H9 (cell line): ENCODE measurements at regions not wholly inside any gene's neighbourhood (a gene's known extent, or its start where the extent isn't known, plus 50 kb on each side); places are given as distances from the start of the nearest gene placed in this dataset.

Experiments used
- DNase-seq: peaks from one replicate; pipeline ENCODE4 v3.0.0-alpha.2; 2017
- H2AFZ ChIP-seq: one replicate; pipeline ENCODE4 v1.6.1; 2013; ENCODE audit warnings: mild to moderate bottlenecking, low read length, control low read depth, moderate library complexity
- H2AK5ac ChIP-seq: 2 replicates; pipeline ENCODE4 v1.6.1; 2013; ENCODE audit warnings: low read length, control low read depth, mixed read lengths; ENCODE audit not compliant: insufficient read length
- H2BK120ac ChIP-seq: one replicate; pipeline ENCODE4 v1.6.1; 2013; ENCODE audit warnings: low read depth, mild to moderate bottlenecking, low read length, control low read depth, inconsistent platforms; ENCODE audit not compliant: poor library complexity, severe bottlenecking
- H2BK12ac ChIP-seq: 2 replicates; pipeline ENCODE4 v1.6.1; 2013; ENCODE audit warnings: low read length, control low read depth, mixed read lengths, low read depth; ENCODE audit not compliant: insufficient read length
- H2BK15ac ChIP-seq: 2 replicates; pipeline ENCODE4 v1.6.1; 2013; ENCODE audit warnings: low read depth, low read length, control low read depth
- H2BK20ac ChIP-seq: one replicate; pipeline ENCODE4 v1.6.1; 2013; ENCODE audit warnings: low read depth, mild to moderate bottlenecking, low read length, control low read depth, inconsistent platforms; ENCODE audit not compliant: poor library complexity, severe bottlenecking
- H2BK5ac ChIP-seq: 2 replicates; pipeline ENCODE4 v1.6.1; 2013; ENCODE audit warnings: low read length, control low read depth, mixed read lengths; ENCODE audit not compliant: insufficient read length
- H3K14ac ChIP-seq: 2 replicates; pipeline ENCODE4 v1.6.1; 2013; ENCODE audit warnings: low read length, control low read depth; ENCODE audit not compliant: insufficient read depth
- H3K18ac ChIP-seq: 2 replicates; pipeline ENCODE4 v1.6.1; 2013; ENCODE audit warnings: low read depth, mild to moderate bottlenecking, mixed read lengths, low read length, control low read depth; ENCODE audit not compliant: insufficient read length
- H3K23ac ChIP-seq: 2 replicates; pipeline ENCODE4 v1.6.1; 2013; ENCODE audit warnings: low read length, control low read depth, mixed read lengths, low read depth; ENCODE audit not compliant: insufficient read length
- H3K23me2 ChIP-seq: 2 replicates; pipeline ENCODE4 v1.6.1; 2013; ENCODE audit warnings: low read depth, mild to moderate bottlenecking, mixed read lengths, low read length, control low read depth; ENCODE audit not compliant: insufficient read length, poor library complexity, severe bottlenecking
- H3K27ac ChIP-seq: 2 replicates; pipeline ENCODE4 v1.5.1; 2013; ENCODE audit warnings: low read length, control low read depth, mixed read lengths, low read depth; ENCODE audit not compliant: insufficient read length
- H3K27me3 ChIP-seq: 2 replicates; pipeline ENCODE4 v1.6.1; 2013; ENCODE audit warnings: low read length, control low read depth, inconsistent platforms; ENCODE audit not compliant: insufficient read depth
- H3K4ac ChIP-seq: 2 replicates; pipeline ENCODE4 v1.6.1; 2013; ENCODE audit warnings: low read depth, mild to moderate bottlenecking, control low read depth, inconsistent platforms, low read length, moderate library complexity
- H3K4me1 ChIP-seq: 2 replicates; pipeline ENCODE4 v1.6.1; 2013; ENCODE audit warnings: low read length, control low read depth, inconsistent platforms; ENCODE audit not compliant: insufficient read depth
- H3K4me2 ChIP-seq: 2 replicates; pipeline ENCODE4 v1.6.1; 2013; ENCODE audit warnings: low read length, control low read depth, mixed read lengths; ENCODE audit not compliant: insufficient read length, insufficient read depth
- H3K56ac ChIP-seq: 2 replicates; pipeline ENCODE4 v1.6.1; 2013; ENCODE audit warnings: low read depth, mild to moderate bottlenecking, mixed read lengths, low read length, control low read depth; ENCODE audit not compliant: insufficient read length
- H3K79me1 ChIP-seq: 2 replicates; pipeline ENCODE4 v1.6.1; 2013; ENCODE audit warnings: low read depth, mild to moderate bottlenecking, moderate library complexity, low read length, control low read depth, inconsistent platforms; ENCODE audit not compliant: insufficient read depth, poor library complexity, severe bottlenecking
- H3K79me2 ChIP-seq: 2 replicates; pipeline ENCODE4 v1.6.1; 2013; ENCODE audit warnings: low read length, control low read depth, inconsistent platforms; ENCODE audit not compliant: insufficient read depth
- H3K9ac ChIP-seq: 2 replicates; pipeline ENCODE4 v1.6.1; 2013; ENCODE audit warnings: low read length, control low read depth, mixed read lengths; ENCODE audit not compliant: insufficient read length; ENCODE audit errors: extremely low read depth
- H3K9me3 ChIP-seq: one replicate; pipeline ENCODE4 v1.6.1; 2013; ENCODE audit warnings: low read depth, low read length, inconsistent platforms; ENCODE audit not compliant: control insufficient read depth
- H3T11ph ChIP-seq: one replicate; pipeline ENCODE4 v1.6.1; 2013; ENCODE audit warnings: mild to moderate bottlenecking, low read length, control low read depth, inconsistent platforms
- H4K20me1 ChIP-seq: one replicate; pipeline ENCODE4 v1.6.1; 2013; ENCODE audit not compliant: control insufficient read depth, insufficient read length, insufficient read depth
- H4K5ac ChIP-seq: 2 replicates; pipeline ENCODE4 v1.6.1; 2013; ENCODE audit warnings: low read depth, mild to moderate bottlenecking, mixed read lengths, low read length, control low read depth; ENCODE audit not compliant: insufficient read length
- H4K8ac ChIP-seq: replicated peaks from 2 replicates; pipeline ENCODE4 v1.6.1; 2013; ENCODE audit warnings: low read length, control low read depth, mixed read lengths, low read depth; ENCODE audit not compliant: insufficient read length
- H4K91ac ChIP-seq: 2 replicates; pipeline ENCODE4 v1.6.1; 2013; ENCODE audit warnings: low read depth, mild to moderate bottlenecking, moderate library complexity, mixed read lengths, low read length, control low read depth; ENCODE audit not compliant: insufficient read length
- H3K27ac Mint-ChIP-seq, 3 experiments: 2 replicates in 2 of 3; 3 replicates in 1 of 3; pipeline ENCODE4 v1.8.0; 2020 to 2021; ENCODE audit warnings: mixed read lengths in 3 of 3, mild to moderate bottlenecking in 1 of 3, moderate library complexity in 1 of 3
- H3K27me3 Mint-ChIP-seq: 2 replicates; pipeline ENCODE4 v1.8.0; 2021; ENCODE audit warnings: low read depth, mild to moderate bottlenecking, moderate library complexity, mixed read lengths
- H3K36me3 Mint-ChIP-seq, 3 experiments: 2 replicates in 2 of 3; 3 replicates in 1 of 3; pipeline ENCODE4 v1.8.0; 2020 to 2021; ENCODE audit warnings: low read depth in 3 of 3, mixed read lengths in 3 of 3; ENCODE audit not compliant: insufficient read depth in 1 of 3
- H3K4me1 Mint-ChIP-seq, 2 experiments: 2 replicates each; pipeline ENCODE4 v1.8.0; 2020; ENCODE audit warnings: mixed read lengths in 2 of 2
- H3K4me3 Mint-ChIP-seq, 2 experiments: 2 replicates in 1 of 2; 3 replicates in 1 of 2; pipeline ENCODE4 v1.8.0; 2020 to 2021; ENCODE audit warnings: mild to moderate bottlenecking in 2 of 2, mixed read lengths in 2 of 2, moderate library complexity in 1 of 2
- H3K9me3 Mint-ChIP-seq, 2 experiments: 2 replicates in 1 of 2; 3 replicates in 1 of 2; pipeline ENCODE4 v1.8.0; 2020; ENCODE audit warnings: mild to moderate bottlenecking in 2 of 2, mixed read lengths in 2 of 2, moderate library complexity in 1 of 2
- CTCF ChIP-seq: fragments of 200-600 bp; sonication (generic); conservative IDR thresholded peaks from 3 replicates; pipeline ENCODE4 v1.8.0; 2021; ENCODE audit warnings: antibody characterized with exemption, mild to moderate bottlenecking
- WGBS: extraction: QIAGEN DNeasy Blood & Tissue Kit; methylation state at CpG from one replicate; pipeline ENCODE4 v1.1.7; 2013; ENCODE audit warnings: missing lambda C conversion rate, low lambda C conversion rate, mixed read lengths; ENCODE audit not compliant: insufficient read length; ENCODE audit errors: extremely low coverage; 5-methylcytosine and 5-hydroxymethylcytosine counted together

- H3K9me3 ChIP-seq = no peaks in the 10 kb centered on the region
- Mint-ChIP-seq H3K9me3 (no peaks in the 10 kb centered on the region), H3K4me1 (peaks cover 8 to 11% of the 10 kb centered on the region in 2 experiments), H3K36me3 (no peaks in the 10 kb centered on the region), H3K27me3 (no peaks in the 10 kb centered on the region), H3K4me3 (no peak overlapping the region), H3K27ac (no peak overlapping the region)
- peak overlapping the region; percentile 48 for H2AFZ ChIP-seq
- H2BK12ac ChIP-seq = no peak overlapping the region
- no peaks in the 10 kb centered on the region; the same call in 1 of the 2 replicates for H3K4me1 ChIP-seq
- H3K56ac ChIP-seq = no peak overlapping the region
- no peak overlapping the region for H2BK120ac ChIP-seq
- no peak overlapping the region for H3K23ac ChIP-seq
- no CpG with 5 or more reads among the region's 2 CpGs for WGBS
- no peaks in the 10 kb centered on the region for H3K23me2 ChIP-seq
- no peak overlapping the region for H3K9ac ChIP-seq
- no peak overlapping the region for H2BK15ac ChIP-seq
- no peak overlapping the region for H3K4me2 ChIP-seq
- no peak overlapping the region for H4K8ac ChIP-seq
- no peak overlapping the region for H2BK5ac ChIP-seq
- no peak overlapping the region for H3K4ac ChIP-seq
- no peaks in the 10 kb centered on the region for H4K20me1 ChIP-seq
- H4K91ac ChIP-seq = no peak overlapping the region
- H3K79me2 ChIP-seq = no peaks in the 10 kb centered on the region
- no peak overlapping the region for H3K18ac ChIP-seq
- no peak overlapping the region for H2BK20ac ChIP-seq
- no peak overlapping the region for H3T11ph ChIP-seq
- no peaks in the 10 kb centered on the region for H3K79me1 ChIP-seq
- no peak overlapping the region for H3K14ac ChIP-seq
- H3K27me3 ChIP-seq = no peaks in the 10 kb centered on the region
- H4K5ac ChIP-seq = no peak overlapping the region
- no peak for DNase-seq
- no peak overlapping the region for H2AK5ac ChIP-seq
- H3K27ac ChIP-seq = no peak overlapping the region
- no peak for TF ChIP-seq CTCF
These were observed 198.5 kb upstream of the GALNT5 start for GRCh38 chr2:157059036-157059435.
